GM12878 (cell line): ENCODE measurements at regions not wholly inside any gene's neighbourhood (a gene's known extent, or its start where the extent isn't known, plus 50 kb on each side); places are given as distances from the start of the nearest gene placed in this dataset.

Source experiments
- ATAC-seq: fragments of 200-7000 bp; cut with Tn5 transposase; 3 replicates; pipeline ENCODE4 v1.9.1; 2020; ENCODE audit warnings: mild to moderate bottlenecking, moderate library complexity
- BruUV-seq: library from RNA; stranded (reverse); fragments of 400-500 nt; replicated peaks from 2 replicates; lab custom pipeline; 2021; lab: Mats Ljungman, UMichigan
- CTCF ChIA-PET: fragments of 300-600 bp; sonication (Branson Sonifier 250); formaldehyde crosslinking; extraction: SDS; loops from one replicate; lab custom pipeline; 2021; ENCODE audit warnings: inconsistent platforms; lab: Yijun Ruan, JAX
- POLR2A ChIA-PET: fragments of 350-600 bp; formaldehyde crosslinking; extraction: SDS; loops from one replicate; lab custom pipeline; 2021; ENCODE audit warnings: inconsistent platforms; lab: Charles Lee
- RAD21 ChIA-PET: fragments of 300-600 bp; sonication (Branson Sonifier 250); formaldehyde crosslinking; loops from one replicate; lab custom pipeline; 2023; ENCODE audit warnings: antibody characterized with exemption; ENCODE audit not compliant: unreplicated experiment; lab: Charles Lee
- SMC1A ChIA-PET: fragments of 300-600 bp; sonication (Branson Sonifier 250); formaldehyde crosslinking; loops from one replicate; lab custom pipeline; 2023; ENCODE audit not compliant: unreplicated experiment, uncharacterized antibody; lab: Charles Lee
- DNase-seq: peaks from one replicate; pipeline ENCODE4 v3.0.0-alpha.2; 2011; ENCODE audit warnings: low read depth, low spot score
- FAIRE-seq: peaks from 3 replicates; lab custom pipeline; 2011; peaks lifted over from hg19 to GRCh38; lab: Jason Lieb, UNC
- H2AFZ ChIP-seq: 2 replicates; pipeline ENCODE4 v1.6.0; 2011; ENCODE audit warnings: low read depth, low read length, control low read depth; ENCODE audit not compliant: control insufficient read depth
- H3K27ac ChIP-seq: 2 replicates; pipeline ENCODE4 v1.5.1; 2011; ENCODE audit warnings: control low read depth; ENCODE audit not compliant: control insufficient read depth, insufficient read depth
- H3K27me3 ChIP-seq, 2 experiments: replicated peaks in 1 of 2; 2 replicates each; pipeline versions ENCODE4 v1.6.0 to v1.6.1; 2011; ENCODE audit warnings: low read length in 1 of 2; ENCODE audit not compliant: control insufficient read depth in 2 of 2, insufficient read depth in 2 of 2
- H3K36me3 ChIP-seq, 2 experiments: 2 replicates each; pipeline ENCODE4 v1.5.1; 2011; ENCODE audit warnings: low read length in 1 of 2; ENCODE audit not compliant: control insufficient read depth in 2 of 2, insufficient read depth in 2 of 2
- H3K4me1 ChIP-seq: 2 replicates; pipeline ENCODE4 v1.6.1; 2011; ENCODE audit warnings: mild to moderate bottlenecking, low read length, moderate library complexity, mixed read lengths; ENCODE audit not compliant: control insufficient read depth, insufficient read depth
- H3K4me2 ChIP-seq: 2 replicates; pipeline ENCODE4 v1.6.0; 2011; ENCODE audit warnings: control low read depth; ENCODE audit not compliant: control insufficient read depth, insufficient read depth
- H3K4me3 ChIP-seq: fragments of 200-600 bp; sonication (generic); 2 replicates; pipeline ENCODE4 v1.5.1; 2016
- H3K79me2 ChIP-seq: 2 replicates; pipeline ENCODE4 v1.6.0; 2011; ENCODE audit warnings: low read length; ENCODE audit not compliant: control insufficient read depth, insufficient read depth
- H3K9ac ChIP-seq: 2 replicates; pipeline ENCODE4 v1.8.0; 2011; ENCODE audit warnings: low read length, control low read depth, mixed read lengths; ENCODE audit not compliant: control insufficient read depth, insufficient read depth
- H3K9me3 ChIP-seq: replicated peaks from 3 replicates; pipeline ENCODE4 v1.5.1; 2011; ENCODE audit warnings: mild to moderate bottlenecking, low read length; ENCODE audit not compliant: control insufficient read depth, insufficient read depth
- H4K20me1 ChIP-seq: 2 replicates; pipeline ENCODE4 v1.6.0; 2011; ENCODE audit not compliant: control insufficient read depth, insufficient read depth
- E2F4 ChIP-seq: IDR thresholded peaks from 2 replicates; pipeline ENCODE4 v1.6.1; 2012; ENCODE audit warnings: low read depth, low read length, improper control_type of control experiment
- EGR1 ChIP-seq, 2 experiments: IDR thresholded peaks; 1 replicate in 1 of 2; 2 replicates in 1 of 2; pipeline ENCODE4 v1.6.1; 2011 to 2012; ENCODE audit warnings: low read depth in 2 of 2, low read length in 2 of 2, borderline replicate concordance in 1 of 2, mild to moderate bottlenecking in 1 of 2, moderate library complexity in 1 of 2
- POLR2A ChIP-seq: IDR thresholded peaks from 2 replicates; pipeline ENCODE4 v1.6.1; 2011; ENCODE audit warnings: low read depth, mild to moderate bottlenecking, low read length
- POLR2AphosphoS5 ChIP-seq: IDR thresholded peaks from 2 replicates; pipeline ENCODE4 v1.6.1; 2011; ENCODE audit warnings: mild to moderate bottlenecking, low read length, inconsistent platforms
- RBBP5 ChIP-seq: fragments of 200-600 bp; sonication (generic); conservative IDR thresholded peaks from 2 replicates; pipeline ENCODE4 v1.6.1; 2016
- RFX5 ChIP-seq: IDR thresholded peaks from 2 replicates; pipeline ENCODE4 v1.6.1; 2011; ENCODE audit warnings: low read depth, low read length, improper control_type of control experiment
- SUPT20H ChIP-seq: IDR thresholded peaks from 2 replicates; pipeline ENCODE4 v1.6.1; 2011; ENCODE audit warnings: low read depth, mild to moderate bottlenecking, low read length, moderate library complexity, borderline replicate concordance; ENCODE audit not compliant: control insufficient read depth
- TCF12 ChIP-seq: IDR thresholded peaks from 2 replicates; pipeline ENCODE4 v1.6.1; 2011; ENCODE audit warnings: low read depth, mild to moderate bottlenecking, low read length
- WRNIP1 ChIP-seq: IDR thresholded peaks from 2 replicates; pipeline ENCODE4 v1.6.1; 2011; ENCODE audit warnings: low read depth, low read length, improper control_type of control experiment, borderline replicate concordance
- WGBS: methylation state at CpG from one replicate; pipeline ENCODE4 v1.1.6; 2016; ENCODE audit warnings: low lambda C conversion rate; ENCODE audit not compliant: insufficient replicate concordance, insufficient coverage; ENCODE audit errors: missing lambda C conversion rate; 5-methylcytosine and 5-hydroxymethylcytosine counted together
- in situ Hi-C: fragments of 300-500 bp; cut with MboI; formaldehyde crosslinking; loops from 9 replicates; pipeline ENCODE4 v1.14.3; 2018; ENCODE audit warnings: mixed read lengths
- intact Hi-C: fragments of 100-400 bp; cut with micrococcal nuclease; formaldehyde crosslinking; loops from one replicate; pipeline ENCODE4 v1.14.2; 2022; ENCODE audit not compliant: unreplicated experiment

GRCh38 chr9:119789987-119790386 is 420.8 kb upstream of the BRINP1 start:
- WGBS: 0% methylated on average over 1 of the region's 1 CpG
- ChIA-PET RAD21 (no interaction called here), CTCF (no interaction called here)
- Histone ChIP-seq H3K79me2 (no peaks in the 10 kb centered on the region), H3K9ac (no peak overlapping the region), H3K4me2 (no peak overlapping the region), H3K9me3 (no peaks in the 10 kb centered on the region), H3K4me3 (no peak overlapping the region), H3K36me3 (no peaks in the 10 kb centered on the region), H3K27ac (no peak overlapping the region), H3K4me1 (no peaks in the 10 kb centered on the region)
- DNase-seq (no peak), ATAC-seq (no peak), FAIRE-seq (no peak)
- in situ Hi-C loops: no loop called here
- TF ChIP-seq E2F4: no peak
- TF ChIP-seq POLR2A: no peak
- no peak for TF ChIP-seq EGR1 (IDR thresholded peaks at IDR 0.05; ENCODE audit: borderline replicate concordance in 1 of 2, low read depth in 2 of 2, low read length in 2 of 2)
- no peak for TF ChIP-seq SUPT20H
- no peak for TF ChIP-seq RFX5
- no peak for TF ChIP-seq POLR2AphosphoS5
- no peak for TF ChIP-seq WRNIP1
- no peak for TF ChIP-seq RBBP5
- TF ChIP-seq, all 136 proteins: peak for 0
- no peaks in the 10 kb centered on the region; a peak in 1 of 4 replicates for H3K27me3 ChIP-seq
- BruUV-seq: no TSS peak
- ChIA-PET SMC1A (no interaction called here), POLR2A (no interaction called here)
- no peaks in the 10 kb centered on the region for H4K20me1 ChIP-seq
- intact Hi-C loops: no loop called here
- no peak overlapping the region for H2AFZ ChIP-seq

DNA sequence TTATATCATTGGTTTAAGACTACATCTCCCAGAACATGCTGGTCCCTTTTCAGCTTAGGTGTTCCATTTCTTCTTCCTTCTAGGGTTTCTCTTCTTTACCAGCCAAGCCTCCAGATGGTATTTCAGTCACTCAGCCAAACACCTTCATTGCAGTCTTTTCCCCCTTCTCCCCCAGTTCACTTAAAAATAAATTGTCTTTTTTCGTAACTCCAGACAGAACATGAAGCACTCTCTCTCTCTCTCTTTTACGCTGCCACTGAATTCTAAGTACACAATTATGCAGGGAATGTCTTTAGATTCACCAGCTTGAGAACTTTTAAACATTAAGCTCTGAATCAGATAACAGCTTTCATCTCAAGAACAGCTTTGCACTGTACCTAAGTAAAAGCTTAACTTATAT is 419.7 kb upstream of the BRINP1 start:
- 26% methylated on average over 2 of the region's 2 CpGs for WGBS
- ATAC-seq: no peak

More for the DNA sequence above, 419.7 kb upstream of the BRINP1 start:
- no peak for TF ChIP-seq TCF12
- Histone ChIP-seq H3K36me3 (no peaks in the 10 kb centered on the region), H3K9me3 (no peaks in the 10 kb centered on the region), H3K27me3 (no peaks in the 10 kb centered on the region; a peak in 1 of 4 replicates), H3K4me2 (no peak overlapping the region), H2AFZ (no peak overlapping the region), H3K79me2 (no peaks in the 10 kb centered on the region), H3K4me3 (no peak overlapping the region), H3K4me1 (no peaks in the 10 kb centered on the region), H4K20me1 (no peaks in the 10 kb centered on the region), H3K27ac (no peak overlapping the region), H3K9ac (no peak overlapping the region)
- SMC1A ChIA-PET: no interaction called here
- DNase-seq (no peak), FAIRE-seq (no peak)
- BruUV-seq: no TSS peak
- RAD21 ChIA-PET: no interaction called here
- POLR2A ChIA-PET: no interaction called here
- CTCF ChIA-PET: no interaction called here
- in situ Hi-C loops: no loop called here
- intact Hi-C loops: no loop called here
